HG02678 (cell line): ENCODE measurements at regions not wholly inside any gene's neighbourhood (a gene's known extent, or its start where the extent isn't known, plus 50 kb on each side); places are given as distances from the start of the nearest gene placed in this dataset.

Source experiments
- ATAC-seq: cut with Tn5 transposase; IDR thresholded peaks from one replicate; pipeline ENCODE4 v1.9.1; 2021; ENCODE audit warnings: mild to moderate bottlenecking, moderate library complexity; ENCODE audit not compliant: unreplicated experiment

DNA sequence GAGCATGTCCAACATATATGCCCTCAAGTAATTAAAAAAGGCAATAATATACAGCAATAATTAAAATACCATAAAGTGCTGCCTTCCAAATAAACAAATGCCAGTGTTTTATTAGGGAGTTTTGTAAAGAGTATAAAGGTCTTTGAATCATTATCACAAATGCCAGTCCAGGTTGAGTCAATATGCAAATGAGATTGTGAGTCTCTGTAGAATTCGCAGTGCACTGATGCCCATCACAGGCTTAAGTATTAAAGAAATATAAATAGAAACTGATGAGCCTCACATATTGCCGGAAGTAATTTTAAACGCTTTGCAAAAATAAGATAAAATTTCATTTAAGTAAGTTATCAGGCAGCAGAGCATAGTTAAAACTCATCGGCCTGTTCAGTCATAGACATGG is 205.0 kb upstream of the TECRL start:
- ATAC-seq = no peak

DNA sequence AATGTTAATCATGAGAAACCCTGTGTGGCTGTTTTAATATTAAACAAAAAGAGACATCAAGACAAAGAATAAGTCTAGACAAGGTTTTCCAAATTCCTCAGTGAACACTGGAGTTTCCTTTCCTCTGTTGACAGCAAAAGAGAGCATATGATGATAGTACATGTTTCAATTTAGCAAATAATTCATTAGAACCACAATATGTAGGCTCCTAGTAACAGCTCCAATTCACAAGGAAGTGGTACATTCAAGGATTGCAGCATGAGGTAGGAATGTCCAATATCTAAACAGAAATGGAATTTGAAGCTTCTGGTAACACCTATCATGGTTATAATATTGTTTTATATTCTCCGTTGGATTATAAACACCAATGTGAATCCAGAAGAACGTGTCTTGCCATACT is 203.8 kb upstream of the TECRL start:
- no peak for ATAC-seq

DNA sequence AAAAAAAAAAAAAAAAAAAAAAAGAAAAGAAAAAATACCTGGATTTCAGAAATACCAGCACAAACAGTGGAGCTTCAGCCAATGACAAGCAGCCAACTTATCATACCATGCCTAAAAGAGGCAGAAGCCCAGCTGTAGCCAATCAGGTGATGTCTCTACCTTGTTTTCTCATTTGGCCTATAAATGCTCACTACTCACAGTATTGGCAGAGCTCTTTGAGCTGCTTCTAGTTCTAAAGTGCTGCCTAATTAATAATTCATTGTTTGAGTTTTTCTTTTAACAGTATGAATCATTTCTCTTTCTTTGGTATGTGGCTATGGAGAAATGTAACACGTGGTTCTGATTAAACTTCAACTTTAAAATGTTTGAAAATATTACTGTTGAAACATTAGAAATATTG is 188.8 kb upstream of the TECRL start:
- no peak for ATAC-seq

DNA sequence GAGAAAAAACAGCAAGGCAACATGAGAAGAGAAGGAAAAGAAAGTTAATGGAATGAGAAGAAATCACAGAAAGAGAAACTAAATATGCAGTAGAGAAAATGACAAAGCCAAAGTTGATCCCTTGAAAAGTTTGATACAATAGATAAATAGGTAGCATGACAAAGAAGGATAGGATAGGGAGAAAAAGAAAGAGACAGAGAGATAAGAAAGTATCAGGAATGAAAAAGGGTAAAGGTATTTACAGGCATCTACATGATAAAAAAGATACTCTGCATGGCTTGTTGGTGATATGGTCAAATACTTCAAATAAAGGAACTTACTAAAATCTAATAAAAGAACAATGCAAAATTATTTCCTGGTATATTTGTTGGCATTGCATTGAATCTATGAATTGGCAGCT is 185.5 kb upstream of the TECRL start:
- no peak for ATAC-seq

DNA sequence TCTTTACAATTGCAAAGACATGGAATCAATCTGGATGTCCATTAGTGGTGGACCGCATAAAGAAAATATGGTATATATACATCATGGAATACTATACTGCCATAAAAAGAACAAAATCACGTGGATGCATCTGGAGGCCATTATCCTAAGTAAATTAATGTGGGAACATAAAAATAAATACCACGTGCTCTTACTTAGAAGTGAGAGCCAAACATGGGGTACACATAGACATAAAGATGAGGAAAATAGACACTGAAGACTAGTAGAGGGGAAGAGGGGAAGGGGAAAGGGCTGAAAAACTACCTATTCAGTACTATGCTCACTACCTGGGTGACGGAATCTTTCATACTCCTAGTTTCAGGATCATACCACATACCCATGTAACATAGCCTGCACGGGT is 179.3 kb upstream of the TECRL start:
- no peak for ATAC-seq

DNA sequence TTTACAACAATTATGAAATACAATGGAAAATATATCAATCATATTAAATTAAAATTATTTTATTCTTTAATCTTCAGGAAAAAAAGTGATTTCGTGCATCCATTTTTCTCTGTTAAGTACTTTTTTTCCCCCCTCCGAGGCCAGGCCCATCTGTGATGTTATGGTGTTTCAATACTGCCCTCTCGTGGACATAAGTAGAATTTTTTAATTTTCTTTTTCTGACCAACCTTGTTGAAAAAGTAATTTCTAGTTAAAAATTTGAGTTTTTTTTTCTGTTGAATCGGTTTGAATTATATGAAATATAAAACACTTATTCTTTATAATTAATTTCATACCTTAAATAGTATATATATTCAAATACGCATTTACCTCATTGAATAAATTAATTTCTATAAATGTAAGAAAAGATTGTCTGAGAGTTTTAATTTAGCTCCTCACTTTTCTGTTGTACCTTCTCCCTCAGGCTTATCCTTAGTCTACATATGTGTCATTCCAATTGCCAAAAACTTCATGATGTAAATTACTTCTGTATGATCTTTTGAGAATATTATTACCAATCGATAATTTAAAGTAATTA is 175.8 kb upstream of the TECRL start:
- no peak for ATAC-seq

DNA sequence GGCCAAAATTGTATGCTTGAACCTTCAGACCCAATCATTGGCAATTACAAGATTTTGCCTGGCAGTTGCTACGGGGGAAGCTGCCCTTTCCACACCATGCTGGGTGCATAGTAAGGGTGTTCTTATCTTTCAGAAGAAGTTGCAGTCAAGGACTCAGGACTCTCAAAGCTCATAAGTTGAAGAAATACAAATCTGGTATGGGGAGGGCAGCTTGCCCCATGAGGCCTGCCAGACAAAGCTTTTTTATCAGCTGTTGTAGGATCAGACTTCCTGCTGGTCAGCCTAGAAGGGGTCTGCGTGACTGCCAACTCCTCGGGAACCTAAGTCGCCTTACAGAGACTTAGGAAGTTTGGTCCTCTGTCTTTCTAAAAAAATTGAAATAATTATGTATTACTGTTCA is 174.9 kb upstream of the TECRL start:
- ATAC-seq = no peak

DNA sequence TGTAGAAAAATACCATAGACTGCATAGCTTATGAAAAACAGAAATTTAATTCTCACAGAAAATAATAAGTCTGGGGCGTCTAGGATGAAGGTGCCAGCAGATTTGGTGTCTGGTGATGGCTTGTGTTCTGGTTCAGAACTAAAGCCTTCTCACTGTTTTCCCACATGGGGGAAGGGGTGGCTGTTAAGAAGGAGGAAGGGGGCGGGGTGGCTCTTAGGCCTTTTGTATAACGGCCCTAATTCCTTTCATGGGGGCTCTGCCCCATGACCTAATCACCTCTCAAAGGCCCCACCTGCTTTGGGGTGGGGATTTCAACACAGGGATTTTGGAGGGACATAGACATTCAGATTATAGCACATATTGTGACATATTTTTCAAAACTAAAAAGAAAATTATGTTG is 173.2 kb upstream of the TECRL start:
- no peak for ATAC-seq

DNA sequence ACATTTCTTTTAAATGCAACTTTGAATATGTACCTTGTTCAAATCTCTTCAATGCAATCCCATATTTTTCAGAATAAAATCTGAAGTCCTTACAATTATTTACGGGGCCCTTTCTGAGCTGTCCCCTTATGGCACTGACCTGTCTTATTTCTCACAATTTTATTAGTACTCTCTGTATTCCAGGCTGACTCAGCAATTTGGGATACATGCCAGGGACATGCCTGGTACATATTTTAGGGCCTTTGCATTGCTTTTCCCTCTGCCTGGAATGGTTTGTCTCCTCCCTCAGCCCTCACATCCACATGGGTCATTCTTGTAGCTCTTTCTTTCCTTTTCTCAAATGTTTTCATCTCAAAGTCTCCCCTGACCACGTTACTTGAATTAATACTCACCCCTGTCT is 172.2 kb upstream of the TECRL start:
- ATAC-seq = no peak

DNA sequence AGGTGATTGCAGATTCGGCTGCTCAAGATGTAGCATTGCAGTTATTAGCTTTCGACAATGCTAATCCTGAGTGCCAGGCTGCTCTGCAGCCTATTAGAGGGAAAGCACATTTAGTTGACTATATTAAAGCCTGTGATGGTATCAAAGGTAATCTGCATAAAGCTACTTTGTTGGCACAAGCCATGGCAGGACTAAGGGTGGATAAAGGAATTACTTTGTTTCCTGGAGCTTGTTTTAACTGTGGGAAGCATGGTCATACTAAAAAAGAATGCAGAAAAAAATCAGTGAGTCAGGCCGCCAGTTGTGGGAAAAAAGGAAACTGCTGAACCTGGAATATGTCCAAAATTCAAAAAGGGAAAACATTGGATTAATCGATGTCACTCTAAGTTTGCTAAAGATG is 154.9 kb upstream of the TECRL start:
- no peak for ATAC-seq

DNA sequence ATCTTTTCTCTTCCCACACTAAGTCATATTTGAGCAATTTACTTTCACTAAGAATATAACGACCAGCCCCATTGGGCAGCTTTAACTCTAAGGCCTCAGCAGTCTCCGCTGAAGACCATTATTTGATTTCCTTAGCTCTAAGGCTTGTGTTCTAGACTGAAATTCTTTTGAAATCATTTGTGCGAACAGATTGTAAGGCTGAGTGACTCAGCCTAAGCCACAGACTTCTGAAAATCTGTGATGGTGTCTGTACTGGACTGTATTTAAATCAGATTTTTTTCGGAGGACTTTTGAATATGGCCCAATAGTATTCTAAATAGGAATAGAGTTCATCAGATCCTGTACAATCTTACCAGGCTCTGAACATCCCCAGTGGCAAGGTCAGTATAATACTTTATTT is 150.3 kb upstream of the TECRL start:
- no peak for ATAC-seq

DNA sequence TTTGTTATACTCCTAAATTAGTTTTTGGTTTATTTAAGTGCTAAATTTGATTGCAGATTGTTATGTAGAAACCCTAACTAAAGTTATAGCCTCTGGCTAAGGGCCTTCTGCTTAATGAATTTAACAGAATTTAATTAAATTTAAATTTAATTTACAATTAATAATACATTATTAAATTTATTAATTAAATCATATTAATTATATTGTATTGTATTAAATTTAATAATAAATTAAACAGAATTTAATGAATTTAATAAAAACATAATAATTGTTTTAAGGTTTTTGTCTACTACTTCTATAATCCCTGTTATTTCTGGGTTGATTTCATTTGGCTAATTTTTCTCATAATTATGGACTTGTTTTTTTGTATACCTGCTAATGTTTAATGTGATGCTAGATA is 141.9 kb upstream of the TECRL start:
- ATAC-seq = no peak

DNA sequence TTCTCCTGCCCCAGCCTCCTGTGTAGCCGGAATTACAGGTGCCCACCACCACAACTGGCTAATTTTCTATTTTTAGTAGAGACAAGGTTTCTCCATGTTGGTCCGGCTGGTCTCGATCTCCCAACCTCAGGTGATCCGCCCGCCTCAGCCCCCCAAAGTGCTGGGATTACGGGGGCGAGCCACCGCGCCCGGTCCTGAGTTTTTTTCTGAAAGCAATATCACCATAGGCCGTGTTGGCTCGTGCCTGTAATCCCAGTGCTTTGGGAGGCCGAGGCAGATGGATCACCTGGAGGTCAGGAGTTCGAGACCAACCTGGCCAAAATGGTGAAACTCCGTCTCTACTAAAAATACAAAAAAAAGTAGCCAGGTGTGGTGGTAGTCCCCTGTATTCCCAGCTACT is 136.3 kb upstream of the TECRL start:
- no peak for ATAC-seq

DNA sequence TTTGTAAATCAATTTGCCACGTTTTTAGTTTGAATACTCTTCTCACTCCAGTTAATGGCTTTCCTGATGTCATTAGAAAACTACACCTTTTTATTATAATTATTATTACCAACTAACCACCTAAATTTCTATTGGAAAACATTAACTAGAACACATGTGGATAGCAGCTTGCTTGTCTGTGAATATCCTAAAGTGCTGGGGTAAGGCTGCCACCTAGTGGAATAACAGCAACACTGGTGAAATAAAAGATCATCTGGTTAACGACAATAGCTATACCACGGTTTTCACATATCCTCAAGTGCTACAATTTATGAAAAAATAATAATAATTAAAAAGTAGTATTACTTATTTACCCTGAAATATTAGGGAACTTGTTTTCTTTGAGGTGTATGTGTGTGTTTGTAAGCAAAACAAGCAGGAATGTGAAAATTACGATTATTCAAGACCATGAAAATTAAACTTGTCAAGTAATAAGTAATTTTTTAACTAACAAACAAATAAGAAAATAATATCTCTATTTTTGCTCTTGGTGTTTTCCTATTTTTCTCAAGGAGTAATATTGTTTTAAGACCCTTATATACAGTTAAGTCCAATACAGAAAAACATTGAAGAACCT is 130.1 kb upstream of the TECRL start:
- peak; percentile 96 for ATAC-seq

DNA sequence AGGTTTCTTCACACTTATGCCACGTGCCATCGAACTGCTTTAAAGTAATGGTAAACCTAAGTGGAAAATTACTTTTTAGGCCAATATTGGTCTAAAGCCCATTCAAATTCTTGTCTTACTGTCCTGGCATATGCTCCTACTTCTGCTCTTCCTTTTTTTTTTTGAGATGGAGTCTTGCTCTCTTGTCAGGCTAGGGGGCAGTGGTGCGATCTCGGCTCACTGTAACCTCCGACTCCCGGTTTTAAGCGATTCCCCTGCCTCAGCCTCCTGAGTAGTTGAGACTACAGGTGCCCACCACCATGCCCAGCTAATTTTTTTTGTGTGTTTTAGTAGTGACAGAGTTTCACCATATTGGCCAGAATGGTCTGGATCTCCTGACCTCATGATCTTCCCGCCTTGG is 129.0 kb upstream of the TECRL start:
- no peak for ATAC-seq

DNA sequence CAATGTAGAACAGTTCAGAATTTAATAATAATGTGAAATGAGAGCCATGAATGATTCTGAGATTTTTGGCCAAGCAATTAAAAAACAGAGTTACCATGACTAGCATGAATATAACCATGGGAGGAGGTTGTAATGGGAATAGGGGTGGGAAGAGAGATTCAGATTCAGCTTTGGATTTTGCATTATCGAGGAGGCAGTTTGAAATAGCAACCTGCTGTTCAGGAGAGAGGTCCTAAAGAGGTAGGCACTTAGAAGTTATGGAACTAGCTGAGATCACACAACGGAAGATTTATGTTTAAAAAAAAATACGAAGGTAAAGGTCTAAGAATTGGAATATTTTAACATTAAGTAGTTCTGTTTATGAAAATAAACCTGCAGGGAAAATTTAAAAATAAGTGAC is 124.4 kb upstream of the TECRL start:
- ATAC-seq = no peak

DNA sequence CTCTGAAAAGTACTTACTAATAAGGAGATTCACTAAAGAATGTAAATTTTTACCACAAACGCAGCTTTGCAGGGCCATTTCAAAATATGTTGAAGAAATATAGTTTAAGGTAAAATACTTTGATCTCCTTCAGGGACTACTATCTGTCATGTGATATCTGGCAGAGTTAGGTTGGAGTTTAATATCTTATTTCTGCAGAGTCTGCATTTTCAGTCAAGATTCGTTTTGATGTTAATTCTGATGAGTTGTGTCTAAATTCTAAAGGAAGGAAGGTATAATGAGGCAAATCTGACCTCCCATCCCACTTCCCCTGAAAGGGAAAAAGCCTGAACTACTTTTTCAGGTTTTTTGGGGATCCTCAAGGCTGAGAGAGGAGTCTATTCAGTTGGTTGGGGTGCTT is 123.9 kb upstream of the TECRL start:
- ATAC-seq = no peak

DNA sequence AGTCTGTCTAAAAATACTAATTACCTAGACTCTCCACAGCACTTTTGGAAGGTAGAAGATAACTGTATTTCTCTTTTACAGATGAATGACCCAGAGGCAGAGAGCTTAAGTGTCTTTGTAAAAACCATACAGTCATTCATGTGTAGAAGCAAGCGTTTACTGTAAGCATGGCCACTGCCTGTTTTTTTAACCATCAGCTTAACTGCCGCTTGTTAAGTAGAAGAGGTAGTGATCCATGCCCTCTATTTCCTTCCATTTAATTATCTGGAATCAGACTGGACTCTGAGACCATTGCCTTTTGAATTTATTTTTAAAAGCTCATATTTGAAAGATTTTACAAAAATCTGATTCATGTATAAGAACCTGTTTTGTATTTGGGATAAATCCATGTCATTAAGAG is 111.2 kb upstream of the TECRL start:
- no peak for ATAC-seq

DNA sequence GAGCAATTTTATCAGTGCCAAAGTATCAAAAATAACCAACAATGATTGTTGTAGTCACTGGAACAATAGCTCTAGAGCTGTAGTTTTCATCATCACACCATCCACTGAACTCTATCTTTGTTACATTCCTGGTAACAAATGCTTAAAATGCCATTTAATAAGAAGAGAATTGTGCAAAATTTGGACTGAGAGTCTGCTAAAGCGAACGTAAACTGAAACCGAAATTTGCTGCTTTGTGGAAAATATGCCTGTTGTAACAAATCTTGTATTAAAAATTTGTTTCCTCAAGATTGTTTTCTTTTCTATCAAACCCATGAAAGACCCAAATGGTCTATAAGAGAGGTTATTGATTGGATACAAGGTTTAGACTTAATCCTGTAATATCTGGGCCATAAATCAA is 109.3 kb upstream of the TECRL start:
- no peak for ATAC-seq

DNA sequence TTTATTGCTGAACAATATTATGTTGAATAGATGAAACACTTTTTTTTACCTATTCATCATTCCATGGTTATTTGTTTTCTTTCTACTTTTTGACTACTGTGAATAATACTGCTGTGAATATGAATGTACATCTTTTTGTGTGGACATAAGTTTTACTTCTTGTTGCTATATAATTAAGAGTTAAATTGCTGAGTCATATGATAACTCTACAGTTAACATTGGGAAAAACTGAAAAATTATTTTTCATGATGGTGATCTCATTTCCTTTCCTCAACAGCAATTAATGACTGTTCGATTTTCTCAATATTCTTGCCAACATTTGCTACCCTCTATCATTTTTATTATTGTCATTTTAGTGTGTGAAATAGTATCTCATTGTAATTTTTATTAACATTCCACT is 106.9 kb upstream of the TECRL start:
- ATAC-seq = no peak

DNA sequence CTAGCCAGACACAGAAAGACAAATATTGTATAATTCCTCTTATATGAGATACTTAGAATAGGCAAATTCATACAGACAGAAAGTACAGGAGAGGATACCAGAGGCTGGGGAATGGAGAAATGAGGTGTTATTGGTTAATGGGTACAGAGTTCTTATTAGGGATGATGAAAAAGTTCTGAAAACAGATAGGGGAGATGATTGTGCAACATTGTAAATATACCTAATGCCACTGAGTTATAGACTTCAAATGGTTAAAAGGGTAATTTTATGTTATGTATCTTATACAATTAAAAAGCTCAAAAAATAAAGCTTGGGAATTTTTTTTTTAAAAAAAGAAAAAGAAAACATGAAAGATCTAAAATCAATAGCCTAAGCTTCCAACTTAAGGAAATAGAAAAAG is 98.8 kb upstream of the TECRL start:
- no peak for ATAC-seq

DNA sequence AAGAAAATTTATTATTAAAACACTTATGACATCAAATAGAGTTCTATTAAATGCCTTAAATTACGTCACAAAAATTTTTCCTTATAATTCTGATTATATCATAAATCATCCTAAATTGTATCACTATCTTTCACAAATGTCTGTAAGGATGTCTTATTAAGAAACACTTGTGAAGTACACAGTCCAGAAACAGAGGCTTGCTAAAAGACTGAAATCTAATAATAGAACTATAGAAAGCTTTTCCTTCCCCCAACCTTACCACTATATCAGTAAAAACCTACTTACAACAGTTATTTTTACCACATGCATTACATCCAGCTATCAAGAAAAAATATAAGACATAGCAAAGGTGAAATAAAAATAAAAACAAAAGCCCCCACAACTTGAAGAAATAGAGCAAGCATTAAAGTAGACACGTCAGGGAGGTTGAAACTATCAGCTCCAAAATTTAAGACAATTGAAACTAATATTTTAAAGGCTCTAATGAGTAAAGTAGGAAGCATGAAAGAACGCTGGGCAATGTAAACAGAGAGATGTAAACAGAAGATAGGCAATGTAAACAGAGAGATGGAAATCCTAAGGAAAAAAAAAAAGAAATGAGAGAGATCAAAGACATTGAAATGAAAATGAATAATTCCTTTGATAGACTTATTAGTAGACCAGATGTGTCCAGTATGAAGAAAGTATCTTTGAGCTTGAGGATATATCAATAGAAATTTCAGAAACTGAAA is 94.9 kb upstream of the TECRL start:
- ATAC-seq = no peak

DNA sequence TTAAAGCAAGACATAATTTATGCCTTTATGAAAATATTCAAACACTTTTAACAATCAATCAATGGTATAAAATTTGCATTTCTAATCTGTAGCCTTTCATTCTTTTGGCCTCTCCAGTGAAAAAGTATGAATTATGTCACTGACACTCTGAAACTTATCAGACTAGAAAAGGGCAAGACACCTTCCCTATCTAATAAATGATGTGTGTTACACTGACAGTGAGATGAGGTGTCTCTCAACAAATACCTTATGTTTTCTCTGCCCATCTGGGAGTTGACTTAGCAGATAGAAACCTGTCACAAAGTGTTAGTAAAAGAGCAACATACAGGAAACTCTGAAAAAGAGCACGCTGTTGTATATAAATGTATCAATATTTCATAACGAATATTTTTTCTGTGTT is 94.2 kb upstream of the TECRL start:
- ATAC-seq = no peak
